ENCODE measurements at regions not wholly inside any gene's neighbourhood (a gene's known extent, or its start where the extent isn't known, plus 50 kb on each side); places are given as distances from the start of the nearest gene placed in this dataset.

DNA sequence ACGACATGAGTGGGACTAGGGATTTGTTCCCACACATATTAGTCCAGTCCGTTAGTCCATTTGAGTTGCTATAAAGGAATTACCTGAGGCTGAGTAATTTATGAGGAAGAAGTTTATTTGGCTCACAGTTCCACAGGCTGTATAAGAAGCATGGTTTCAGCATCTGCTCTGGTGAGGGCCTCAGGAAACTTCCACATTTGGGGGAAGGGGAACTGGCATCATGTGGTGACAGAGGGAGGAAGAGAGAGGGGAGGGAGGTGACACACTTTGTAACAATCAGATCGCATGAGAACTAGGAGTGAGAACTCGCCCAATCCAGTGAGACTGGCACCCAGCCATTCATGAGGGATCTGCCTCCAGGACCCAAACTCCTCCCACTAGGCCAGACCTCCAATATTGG, 769.9 kb upstream of the ROBO1 start:
- TF ChIP-seq ZFX (IDR thresholded peaks at IDR 0.05) (no peak), CTCF (conservative IDR thresholded peaks at IDR 0.05) (no peak)
- no peak overlapping the region for H3K27ac ChIP-seq

DNA sequence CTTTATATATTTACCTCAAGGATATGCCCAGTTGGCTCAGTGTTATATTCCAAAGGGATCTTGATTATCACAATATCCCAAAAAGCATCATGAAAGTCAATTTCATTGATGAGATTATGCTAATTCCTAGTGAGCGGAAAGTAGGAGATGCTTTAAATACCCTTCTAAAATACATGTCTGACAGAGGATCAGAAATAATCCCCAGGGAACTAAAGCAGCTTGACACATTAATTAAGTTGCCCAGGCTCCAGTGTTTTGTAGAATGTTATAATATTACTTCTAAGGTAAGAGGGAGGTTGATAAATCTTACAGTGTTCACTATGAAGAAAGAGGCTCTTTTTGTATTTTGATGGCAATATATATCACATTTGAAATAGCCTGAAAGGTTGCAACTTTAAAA, 767.5 kb upstream of the ROBO1 start:
- TF ChIP-seq ZFX (IDR thresholded peaks at IDR 0.05): no peak
- TF ChIP-seq CTCF (conservative IDR thresholded peaks at IDR 0.05): no peak
- H3K27ac ChIP-seq: no peak overlapping the region

- TF ChIP-seq CTCF (conservative IDR thresholded peaks at IDR 0.05) (no peak), ZFX (IDR thresholded peaks at IDR 0.05) (no peak)
- H3K27ac ChIP-seq: no peak overlapping the region
Observed at GRCh38 chr3:80533553-80533952, 765.8 kb upstream of the ROBO1 start.

GRCh38 chr3:80526153-80526552, 758.4 kb upstream of the ROBO1 start:
- no peak overlapping the region for H3K27ac ChIP-seq
- TF ChIP-seq CTCF (conservative IDR thresholded peaks at IDR 0.05) (peak; percentile 65), ZFX (IDR thresholded peaks at IDR 0.05) (no peak)

DNA sequence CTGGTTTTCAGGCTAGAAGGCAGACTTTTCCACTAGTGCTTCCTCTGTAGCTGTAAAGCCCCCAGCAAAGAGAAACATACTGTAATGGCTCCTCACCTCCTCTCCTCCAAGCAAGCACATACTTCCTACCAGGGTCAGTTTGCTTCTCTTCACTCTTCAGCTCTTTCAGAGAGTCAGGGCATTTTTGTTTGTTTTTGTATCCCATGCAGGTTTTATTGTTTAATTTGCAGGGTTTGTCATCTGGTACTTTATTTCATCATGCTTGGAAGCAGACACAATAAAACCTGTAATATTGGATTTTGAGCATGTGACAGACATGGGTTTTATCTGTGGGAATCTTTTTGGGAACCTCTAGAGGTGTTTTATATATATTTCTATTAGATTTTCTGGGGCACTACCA, 753.3 kb upstream of the ROBO1 start:
- peak overlapping the region; percentile 40 for H3K27ac ChIP-seq
- TF ChIP-seq ZFX (IDR thresholded peaks at IDR 0.05): no peak
- no peak for TF ChIP-seq CTCF (conservative IDR thresholded peaks at IDR 0.05)

DNA sequence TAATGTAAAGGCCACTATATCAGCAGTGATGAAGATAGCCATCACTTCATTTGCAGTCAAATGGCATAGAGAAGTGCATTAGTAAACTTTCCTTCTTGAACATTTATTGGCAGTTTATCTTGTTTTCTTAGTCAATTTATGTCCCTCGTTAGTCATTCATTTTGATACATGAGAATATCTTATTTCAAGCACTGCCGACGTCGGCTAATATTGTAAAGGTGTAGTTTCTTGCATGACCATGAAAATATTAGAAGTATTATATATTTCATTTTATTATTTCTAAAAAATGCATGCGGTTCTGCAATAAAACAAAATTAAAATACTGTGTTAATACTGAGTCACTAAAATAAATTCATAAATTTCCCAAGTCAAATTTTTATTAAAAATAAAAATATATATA, 751.6 kb upstream of the ROBO1 start:
- no peak overlapping the region for H3K27ac ChIP-seq
- TF ChIP-seq ZFX (IDR thresholded peaks at IDR 0.05) (no peak), CTCF (conservative IDR thresholded peaks at IDR 0.05) (no peak)

DNA sequence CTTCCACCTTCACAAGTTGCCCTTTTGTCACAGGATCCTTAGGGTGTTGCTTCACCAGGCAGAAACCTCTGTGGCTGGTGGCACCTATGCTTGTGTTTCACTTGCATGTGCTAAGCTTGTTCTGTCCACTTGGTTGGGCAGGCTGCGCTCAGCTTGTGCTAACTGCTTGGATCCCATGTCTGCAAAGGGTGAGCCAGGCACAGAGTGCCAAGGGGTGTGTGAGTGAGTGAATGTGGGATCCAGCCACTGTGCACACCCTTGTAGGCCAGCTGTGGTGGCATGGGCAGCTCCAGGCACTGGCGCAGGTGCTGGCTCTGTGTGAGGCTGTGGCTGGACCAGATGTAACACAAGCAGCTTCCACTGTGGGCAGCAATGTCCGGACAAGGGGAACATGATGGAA, 728.7 kb upstream of the ROBO1 start:
- TF ChIP-seq ZFX (IDR thresholded peaks at IDR 0.05) (no peak), CTCF (conservative IDR thresholded peaks at IDR 0.05) (no peak)
- H3K27ac ChIP-seq: no peak overlapping the region
